Mucosa of rectum (tissue), 2 donors: ENCODE measurements at regions not wholly inside any gene's neighbourhood (a gene's known extent, or its start where the extent isn't known, plus 50 kb on each side); places are given as distances from the start of the nearest gene placed in this dataset.

ENCODE experiments used
- H3K27ac ChIP-seq, 2 donors: one replicate each; pipeline ENCODE4 v1.7.0; 2013; ENCODE audit warnings: inconsistent platforms in 2 of 2, low read depth in 2 of 2, low read length in 2 of 2
- H3K27me3 ChIP-seq, 2 donors: one replicate each; pipeline ENCODE4 v1.7.0; 2013; ENCODE audit warnings: low read length in 2 of 2; ENCODE audit not compliant: control insufficient read depth in 2 of 2, insufficient read depth in 2 of 2
- H3K36me3 ChIP-seq, 2 donors: one replicate each; pipeline ENCODE4 v1.7.0; 2013; ENCODE audit warnings: low read length in 2 of 2; ENCODE audit not compliant: control insufficient read depth in 2 of 2, insufficient read depth in 2 of 2
- H3K4me1 ChIP-seq, 2 donors: one replicate each; pipeline ENCODE4 v1.7.0; 2013; ENCODE audit warnings: low read length in 2 of 2, mild to moderate bottlenecking in 1 of 2; ENCODE audit not compliant: control insufficient read depth in 2 of 2, insufficient read depth in 2 of 2
- H3K4me3 ChIP-seq, 2 donors: one replicate each; pipeline ENCODE4 v1.7.0; 2013; ENCODE audit warnings: low read length in 2 of 2
- H3K9ac ChIP-seq, 2 donors: one replicate each; pipeline ENCODE4 v1.7.0; 2013; ENCODE audit warnings: low read length in 2 of 2, low read depth in 1 of 2, mild to moderate bottlenecking in 1 of 2
- H3K9me3 ChIP-seq, 2 donors: one replicate each; pipeline ENCODE4 v1.7.0; 2013; ENCODE audit warnings: low read length in 2 of 2; ENCODE audit not compliant: control insufficient read depth in 2 of 2
- donor health status: healthy.
- donor health status: Normal muscosa, but diverticular disease.

- H3K27ac ChIP-seq, result no peak overlapping the region
- no peaks in the 10 kb centered on the region for H3K27me3 ChIP-seq
- no peak overlapping the region for H3K9ac ChIP-seq
- no peaks in the 10 kb centered on the region for H3K9me3 ChIP-seq
- no peaks in the 10 kb centered on the region for H3K4me1 ChIP-seq
- no peak overlapping the region for H3K4me3 ChIP-seq
- no peaks in the 10 kb centered on the region for H3K36me3 ChIP-seq
These were observed 207.1 kb downstream of the NUF2 start for GRCh38 chr1:163528710-163529348.

GRCh38 chr1:163531345-163531744 is 209.6 kb downstream of the NUF2 start:
- no peak overlapping the region for H3K4me3 ChIP-seq
- H3K4me1 ChIP-seq, result no peaks in the 10 kb centered on the region
- H3K9me3 ChIP-seq, result no peaks in the 10 kb centered on the region
- H3K27me3 ChIP-seq, result no peaks in the 10 kb centered on the region
- H3K27ac ChIP-seq, result no peak overlapping the region
- H3K9ac ChIP-seq, result no peak overlapping the region
- no peaks in the 10 kb centered on the region for H3K36me3 ChIP-seq

GRCh38 chr1:163535401-163535800 is 213.6 kb downstream of the NUF2 start:
- Histone ChIP-seq H3K4me3 (no peak overlapping the region), H3K27ac (no peak overlapping the region), H3K27me3 (no peaks in the 10 kb centered on the region), H3K9ac (no peak overlapping the region), H3K36me3 (no peaks in the 10 kb centered on the region), H3K4me1 (no peaks in the 10 kb centered on the region), H3K9me3 (no peaks in the 10 kb centered on the region)

- Histone ChIP-seq H3K9me3 (no peaks in the 10 kb centered on the region), H3K9ac (no peak overlapping the region), H3K27ac (no peak overlapping the region), H3K27me3 (no peaks in the 10 kb centered on the region), H3K36me3 (no peaks in the 10 kb centered on the region), H3K4me1 (no peaks in the 10 kb centered on the region), H3K4me3 (no peak overlapping the region)
These were observed 214.1 kb downstream of the NUF2 start for GRCh38 chr1:163535807-163536206.

GRCh38 chr1:163537809-163538208 is 216.1 kb downstream of the NUF2 start:
- Histone ChIP-seq H3K36me3 (no peaks in the 10 kb centered on the region), H3K9me3 (no peaks in the 10 kb centered on the region), H3K4me1 (no peaks in the 10 kb centered on the region), H3K27me3 (no peaks in the 10 kb centered on the region), H3K9ac (no peak overlapping the region), H3K27ac (no peak overlapping the region), H3K4me3 (no peak overlapping the region)

- no peaks in the 10 kb centered on the region for H3K27me3 ChIP-seq
- no peaks in the 10 kb centered on the region for H3K4me1 ChIP-seq
- H3K9me3 ChIP-seq, result no peaks in the 10 kb centered on the region
- no peak overlapping the region for H3K27ac ChIP-seq
- no peaks in the 10 kb centered on the region for H3K36me3 ChIP-seq
- no peak overlapping the region for H3K9ac ChIP-seq
- H3K4me3 ChIP-seq, result no peak overlapping the region
These were observed 216.9 kb downstream of the NUF2 start for GRCh38 chr1:163538667-163539066.

- Histone ChIP-seq H3K9me3 (no peaks in the 10 kb centered on the region), H3K27ac (no peak overlapping the region), H3K36me3 (no peaks in the 10 kb centered on the region), H3K4me1 (no peaks in the 10 kb centered on the region), H3K27me3 (no peaks in the 10 kb centered on the region), H3K4me3 (no peak overlapping the region), H3K9ac (no peak overlapping the region)
These were observed 219.0 kb downstream of the NUF2 start for GRCh38 chr1:163540727-163541126.

GRCh38 chr1:163544441-163544840 is 222.7 kb downstream of the NUF2 start:
- Histone ChIP-seq H3K4me3 (no peak overlapping the region), H3K4me1 (no peaks in the 10 kb centered on the region), H3K9me3 (no peaks in the 10 kb centered on the region), H3K36me3 (no peaks in the 10 kb centered on the region), H3K27ac (no peak overlapping the region), H3K27me3 (no peaks in the 10 kb centered on the region), H3K9ac (no peak overlapping the region)

- H3K4me1 ChIP-seq, result no peaks in the 10 kb centered on the region
- H3K9me3 ChIP-seq, result no peaks in the 10 kb centered on the region
- no peak overlapping the region for H3K9ac ChIP-seq
- H3K36me3 ChIP-seq, result no peaks in the 10 kb centered on the region
- H3K4me3 ChIP-seq, result no peak overlapping the region
- H3K27ac ChIP-seq, result no peak overlapping the region
- H3K27me3 ChIP-seq, result no peaks in the 10 kb centered on the region
These were observed 236.4 kb downstream of the NUF2 start for GRCh38 chr1:163558162-163558561.

- no peak overlapping the region for H3K9ac ChIP-seq
- H3K9me3 ChIP-seq, result no peaks in the 10 kb centered on the region
- no peak overlapping the region for H3K27ac ChIP-seq
- no peaks in the 10 kb centered on the region for H3K27me3 ChIP-seq
- H3K36me3 ChIP-seq, result no peaks in the 10 kb centered on the region
- H3K4me1 ChIP-seq, result no peaks in the 10 kb centered on the region
- H3K4me3 ChIP-seq, result no peak overlapping the region
These were observed 240.0 kb downstream of the NUF2 start for GRCh38 chr1:163561580-163562295.
